ENCODE measurements at regions not wholly inside any gene's neighbourhood (a gene's known extent, or its start where the extent isn't known, plus 50 kb on each side); places are given as distances from the start of the nearest gene placed in this dataset.

DNA sequence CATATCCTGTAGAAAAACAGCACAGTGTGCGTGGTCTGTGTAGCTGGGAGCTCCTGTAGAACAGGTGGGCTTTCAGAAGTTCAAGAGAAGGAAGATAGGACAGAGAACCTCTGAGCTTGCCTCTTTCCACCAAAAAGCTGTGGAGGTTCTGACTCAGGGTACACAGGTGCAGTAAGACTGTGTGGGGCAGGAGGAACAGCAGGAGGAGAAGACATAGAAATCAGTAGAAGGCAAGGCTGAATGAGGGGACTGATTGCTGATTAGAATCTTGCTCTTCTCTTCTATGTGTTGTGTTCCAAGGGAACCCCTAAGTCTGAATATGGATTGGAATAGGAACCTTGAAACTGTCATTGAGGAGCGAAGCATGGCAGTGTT, 122.7 kb downstream of the AKAP11 start:
- TF ChIP-seq EGR1 (IDR thresholded peaks at IDR 0.05; ENCODE audit: low read depth), result no peak
- TF ChIP-seq, protein P1, sequence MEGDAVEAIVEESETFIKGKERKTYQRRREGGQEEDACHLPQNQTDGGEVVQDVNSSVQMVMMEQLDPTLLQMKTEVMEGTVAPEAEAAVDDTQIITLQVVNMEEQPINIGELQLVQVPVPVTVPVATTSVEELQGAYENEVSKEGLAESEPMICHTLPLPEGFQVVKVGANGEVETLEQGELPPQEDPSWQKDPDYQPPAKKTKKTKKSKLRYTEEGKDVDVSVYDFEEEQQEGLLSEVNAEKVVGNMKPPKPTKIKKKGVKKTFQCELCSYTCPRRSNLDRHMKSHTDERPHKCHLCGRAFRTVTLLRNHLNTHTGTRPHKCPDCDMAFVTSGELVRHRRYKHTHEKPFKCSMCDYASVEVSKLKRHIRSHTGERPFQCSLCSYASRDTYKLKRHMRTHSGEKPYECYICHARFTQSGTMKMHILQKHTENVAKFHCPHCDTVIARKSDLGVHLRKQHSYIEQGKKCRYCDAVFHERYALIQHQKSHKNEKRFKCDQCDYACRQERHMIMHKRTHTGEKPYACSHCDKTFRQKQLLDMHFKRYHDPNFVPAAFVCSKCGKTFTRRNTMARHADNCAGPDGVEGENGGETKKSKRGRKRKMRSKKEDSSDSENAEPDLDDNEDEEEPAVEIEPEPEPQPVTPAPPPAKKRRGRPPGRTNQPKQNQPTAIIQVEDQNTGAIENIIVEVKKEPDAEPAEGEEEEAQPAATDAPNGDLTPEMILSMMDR (IDR thresholded peaks at IDR 0.05 in 2 of 3, conservative IDR thresholded peaks at IDR 0.05 in 1 of 3; ENCODE audit: borderline replicate concordance in 1 of 3, insufficient read depth in 1 of 3, low read depth in 2 of 3, low read length in 2 of 3), result no peak
- TF ChIP-seq POLR2A (IDR thresholded peaks at IDR 0.05; ENCODE audit: borderline replicate concordance, extremely low read depth, insufficient read depth, insufficient read length), result no peak
- no peak for TF ChIP-seq RAD21 (IDR thresholded peaks at IDR 0.05; ENCODE audit: low read depth)
- no peak for TF ChIP-seq YY1 (IDR thresholded peaks at IDR 0.05; ENCODE audit: extremely low read depth, insufficient replicate concordance, low read depth, low read length)
- TF ChIP-seq FOSL1 (IDR thresholded peaks at IDR 0.05; ENCODE audit: low read depth), result no peak
- TF ChIP-seq EZH2phosphoT487 (IDR thresholded peaks at IDR 0.05; ENCODE audit: borderline replicate concordance), result no peak

Measured in HCT116 (cell line).